BLaER1 treated with 17β-estradiol and CSF1 and Interleukin-3, amounts not matched to agents 10 nM and 100 nM (cell line): ENCODE measurements at regions not wholly inside any gene's neighbourhood (a gene's known extent, or its start where the extent isn't known, plus 50 kb on each side); places are given as distances from the start of the nearest gene placed in this dataset.

Source experiments
- H3K27ac ChIP-seq, 11 experiments: shearing (Covaris generic); formaldehyde crosslinking; 2 replicates each; pipeline ENCODE4 v1.8.1; 2022
- H3K27me3 ChIP-seq, 11 experiments: shearing (Covaris generic); formaldehyde crosslinking; 2 replicates each; pipeline ENCODE4 v1.8.1; 2022
- H3K36me3 ChIP-seq, 11 experiments: shearing (Covaris generic); formaldehyde crosslinking; 2 replicates each; pipeline ENCODE4 v1.8.1; 2022
- H3K4me1 ChIP-seq, 10 experiments: shearing (Covaris generic); formaldehyde crosslinking; 2 replicates each; pipeline ENCODE4 v1.8.1; 2022
- H3K4me2 ChIP-seq, 11 experiments: shearing (Covaris generic); formaldehyde crosslinking; 2 replicates each; pipeline ENCODE4 v1.8.1; 2022
- H3K4me3 ChIP-seq, 10 experiments: shearing (Covaris generic); formaldehyde crosslinking; 2 replicates each; pipeline ENCODE4 v1.8.1; 2022
- H3K9ac ChIP-seq, 11 experiments: shearing (Covaris generic); formaldehyde crosslinking; 2 replicates each; pipeline ENCODE4 v1.8.1; 2022
- H3K9me3 ChIP-seq, 11 experiments: shearing (Covaris generic); formaldehyde crosslinking; replicated peaks in 1 of 11; 2 replicates each; pipeline ENCODE4 v1.8.1; 2022
- H4K20me1 ChIP-seq, 11 experiments: shearing (Covaris generic); formaldehyde crosslinking; 2 replicates each; pipeline ENCODE4 v1.8.1; 2022
- Cebpa-rat ChIP-seq, 11 experiments: shearing (Covaris generic); IDR thresholded peaks; 2 replicates each; pipeline ENCODE4 v1.8.1; 2022

- no peak for TF ChIP-seq Cebpa-rat (IDR thresholded peaks at IDR 0.05)
- H3K9ac ChIP-seq = no peak overlapping the region
- H3K9me3 ChIP-seq = peaks cover 11 to 19% (median 17%) of the 10 kb centered on the region in 11 experiments
- H4K20me1 ChIP-seq = no peaks in the 10 kb centered on the region
- peaks cover 20 to 36% (median 29%) of the 10 kb centered on the region in 10 experiments for H3K4me1 ChIP-seq
- H3K36me3 ChIP-seq = 0 out of 22 replicates have a peak, but pooled peaks cover 0 to 3% (median 0%) of the 10 kb centered on the region in 11 experiments
- H3K27ac ChIP-seq = no peak overlapping the region
- H3K4me3 ChIP-seq = no peak overlapping the region
- H3K27me3 ChIP-seq = no peaks in the 10 kb centered on the region
- peak overlapping the region in 3 of 11 experiments; percentile 66 to 84 (median 77); a peak in 4 of 22 replicates for H3K4me2 ChIP-seq
Measured at GRCh38 chr13:40125336-40125735, 469.9 kb downstream of the COG6 start.

- no peak overlapping the region for H3K9ac ChIP-seq
Measured at GRCh38 chr13:40126306-40127085, 471.0 kb downstream of the COG6 start.

DNA sequence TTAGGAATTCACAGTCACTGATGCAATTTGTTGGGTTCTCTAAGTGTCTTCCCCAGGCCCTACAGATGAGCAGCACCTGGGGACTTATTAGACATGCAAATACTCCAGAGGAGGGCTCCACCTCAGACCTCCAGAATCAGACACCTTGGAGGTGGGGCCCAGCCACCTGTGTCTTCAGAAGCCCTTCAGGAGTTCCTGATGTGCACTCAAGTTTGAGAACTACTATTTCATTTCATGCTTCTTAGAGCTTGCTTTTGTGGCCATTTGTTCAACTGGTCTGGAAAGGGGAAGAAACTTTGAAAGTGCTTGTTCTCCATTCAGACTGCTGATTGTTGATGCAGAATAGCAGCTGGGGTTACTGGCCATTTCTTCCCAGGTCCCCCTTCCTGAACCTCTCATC, 472.0 kb downstream of the COG6 start:
- Histone ChIP-seq H3K4me1 (peaks cover 20 to 36% (median 29%) of the 10 kb centered on the region in 10 experiments), H3K4me2 (peak overlapping the region; percentile 31 to 84 (median 62)), H3K27ac (no peak overlapping the region), H3K4me3 (no peak overlapping the region), H4K20me1 (no peaks in the 10 kb centered on the region), H3K9me3 (peaks cover 11 to 25% (median 19%) of the 10 kb centered on the region in 11 experiments), H3K27me3 (no peaks in the 10 kb centered on the region), H3K36me3 (0 out of 22 replicates have a peak, but pooled peaks cover 0 to 3% (median 0%) of the 10 kb centered on the region in 11 experiments), H3K9ac (no peak overlapping the region)
- no peak for TF ChIP-seq Cebpa-rat (IDR thresholded peaks at IDR 0.05)

More at GRCh38 chr13:40126306-40127085, 471.0 kb downstream of the COG6 start:
- Histone ChIP-seq H3K4me2 (peak overlapping the region; percentile 31 to 84 (median 62)), H3K9me3 (peaks cover 11 to 25% (median 19%) of the 10 kb centered on the region in 11 experiments), H3K4me1 (peaks cover 20 to 36% (median 29%) of the 10 kb centered on the region in 10 experiments), H3K36me3 (0 out of 22 replicates have a peak, but pooled peaks cover 0 to 3% (median 0%) of the 10 kb centered on the region in 11 experiments), H3K27me3 (no peaks in the 10 kb centered on the region), H3K27ac (no peak overlapping the region), H3K4me3 (0 out of 20 replicates have a peak overlapping the region, but pooled peaks of 1 of the 10 experiments have one; percentile 11), H4K20me1 (no peaks in the 10 kb centered on the region)
- no peak for TF ChIP-seq Cebpa-rat (IDR thresholded peaks at IDR 0.05)

DNA sequence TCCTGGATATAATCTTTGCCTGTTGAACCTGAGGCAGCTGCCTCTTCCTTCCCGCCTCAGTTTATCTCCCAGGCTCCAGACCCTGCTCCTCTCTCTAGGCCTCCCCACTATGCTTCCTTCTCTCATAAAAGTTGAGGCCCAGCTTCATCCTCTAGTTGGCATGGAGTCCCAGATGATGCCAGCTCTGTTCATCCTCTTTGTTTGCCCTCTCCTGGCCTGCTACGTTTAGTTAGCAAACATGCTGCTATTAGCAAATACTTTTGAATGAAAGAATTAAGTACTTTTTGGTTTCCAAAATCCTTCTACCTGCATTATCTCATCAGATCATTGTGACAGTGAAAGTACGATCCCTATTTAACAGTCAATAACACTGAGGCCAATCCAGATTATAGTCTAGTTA, 472.5 kb downstream of the COG6 start:
- H3K36me3 ChIP-seq = 0 out of 22 replicates have a peak, but pooled peaks cover 0 to 3% (median 0%) of the 10 kb centered on the region in 11 experiments
- peaks cover 20 to 36% (median 29%) of the 10 kb centered on the region in 10 experiments for H3K4me1 ChIP-seq
- H3K4me2 ChIP-seq = peak overlapping the region; percentile 3 to 84 (median 62); a peak in 16 of 22 replicates
- no peak overlapping the region for H3K27ac ChIP-seq
- H4K20me1 ChIP-seq = no peaks in the 10 kb centered on the region
- H3K27me3 ChIP-seq = no peaks in the 10 kb centered on the region
- no peak overlapping the region for H3K4me3 ChIP-seq
- H3K9me3 ChIP-seq = peaks cover 11 to 25% (median 19%) of the 10 kb centered on the region in 11 experiments
- no peak for TF ChIP-seq Cebpa-rat (IDR thresholded peaks at IDR 0.05)
- H3K9ac ChIP-seq = no peak overlapping the region

- Histone ChIP-seq H3K27ac (no peak overlapping the region), H3K4me2 (no peak overlapping the region), H3K36me3 (0 out of 22 replicates have a peak, but pooled peaks cover 0 to 3% (median 0%) of the 10 kb centered on the region in 11 experiments), H3K4me1 (peaks cover 20 to 36% (median 29%) of the 10 kb centered on the region in 10 experiments), H3K9ac (no peak overlapping the region), H3K4me3 (no peak overlapping the region), H4K20me1 (no peaks in the 10 kb centered on the region), H3K27me3 (no peaks in the 10 kb centered on the region), H3K9me3 (peaks cover 11 to 25% (median 19%) of the 10 kb centered on the region in 11 experiments)
- TF ChIP-seq Cebpa-rat (IDR thresholded peaks at IDR 0.05) = no peak
Measured at GRCh38 chr13:40129467-40129866, 474.0 kb downstream of the COG6 start.

- Histone ChIP-seq H3K27me3 (no peaks in the 10 kb centered on the region), H3K4me1 (peaks cover 19 to 27% (median 22%) of the 10 kb centered on the region in 10 experiments), H3K4me3 (no peak overlapping the region), H4K20me1 (no peaks in the 10 kb centered on the region), H3K9ac (no peak overlapping the region), H3K4me2 (no peak overlapping the region), H3K27ac (no peak overlapping the region), H3K36me3 (0 out of 22 replicates have a peak, but pooled peaks cover 0 to 3% (median 0%) of the 10 kb centered on the region in 11 experiments), H3K9me3 (peaks cover 11 to 25% (median 19%) of the 10 kb centered on the region in 11 experiments)
- TF ChIP-seq Cebpa-rat (IDR thresholded peaks at IDR 0.05) = no peak
Measured at GRCh38 chr13:40130871-40131636, 475.6 kb downstream of the COG6 start.

- no peak for TF ChIP-seq Cebpa-rat (IDR thresholded peaks at IDR 0.05)
- 0 out of 22 replicates have a peak, but pooled peaks cover 0 to 3% (median 0%) of the 10 kb centered on the region in 11 experiments for H3K36me3 ChIP-seq
Measured at GRCh38 chr13:40132249-40132648, 476.8 kb downstream of the COG6 start.

DNA sequence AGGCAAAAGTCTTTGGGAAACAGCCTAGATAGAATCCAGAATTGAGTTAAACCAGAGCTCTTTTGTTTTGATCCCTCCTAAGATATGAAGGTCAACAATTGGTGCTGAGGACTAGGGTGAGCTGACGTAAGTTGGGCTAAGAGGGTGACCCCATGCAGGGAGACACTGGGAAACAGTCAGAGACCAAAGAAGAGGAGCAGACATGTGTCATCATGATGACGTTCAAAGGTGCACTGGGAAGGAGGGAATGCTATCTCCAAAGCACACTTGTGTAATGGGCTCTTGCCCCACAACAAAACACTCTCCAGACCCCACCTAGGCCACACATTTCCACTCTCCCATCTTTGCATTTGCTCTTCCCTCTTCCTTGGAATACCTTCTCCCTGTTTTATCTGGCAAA, 481.4 kb downstream of the COG6 start:
- Histone ChIP-seq H3K4me1 (no peaks in the 10 kb centered on the region), H3K9ac (no peak overlapping the region), H4K20me1 (no peaks in the 10 kb centered on the region), H3K27me3 (no peaks in the 10 kb centered on the region), H3K27ac (no peak overlapping the region), H3K36me3 (no peaks in the 10 kb centered on the region), H3K4me3 (no peak overlapping the region), H3K9me3 (no peaks in the 10 kb centered on the region), H3K4me2 (no peak overlapping the region)
- no peak for TF ChIP-seq Cebpa-rat (IDR thresholded peaks at IDR 0.05)

More at GRCh38 chr13:40132249-40132648, 476.8 kb downstream of the COG6 start:
- Histone ChIP-seq H3K27me3 (no peaks in the 10 kb centered on the region), H3K4me1 (peaks cover 7 to 15% (median 10%) of the 10 kb centered on the region in 10 experiments), H3K9ac (no peak overlapping the region), H4K20me1 (no peaks in the 10 kb centered on the region), H3K4me2 (no peak overlapping the region), H3K4me3 (no peak overlapping the region), H3K27ac (no peak overlapping the region), H3K9me3 (peaks cover 11 to 25% (median 19%) of the 10 kb centered on the region in 11 experiments)

DNA sequence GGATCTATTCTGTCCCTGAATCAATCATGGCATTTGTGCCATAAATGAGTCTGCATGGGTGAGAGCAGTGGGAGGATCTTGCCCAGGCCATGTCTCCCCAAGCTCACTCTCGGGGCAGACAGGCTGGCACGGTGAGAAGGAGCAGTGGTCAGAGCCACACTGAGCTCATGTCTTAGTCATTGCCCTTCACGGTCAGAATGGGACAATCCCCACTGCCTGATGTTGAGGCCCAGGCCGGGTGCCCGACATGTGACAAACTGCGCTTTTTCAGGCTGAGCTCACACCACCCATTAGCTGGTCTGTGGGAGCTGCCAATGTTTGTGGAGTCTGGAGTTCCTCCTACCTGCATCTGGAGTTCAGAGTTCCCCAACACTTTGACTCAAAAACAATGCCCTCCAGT, 481.9 kb downstream of the COG6 start:
- Histone ChIP-seq H3K9me3 (no peaks in the 10 kb centered on the region), H3K27ac (no peak overlapping the region), H4K20me1 (no peaks in the 10 kb centered on the region), H3K27me3 (no peaks in the 10 kb centered on the region), H3K9ac (no peak overlapping the region), H3K4me3 (no peak overlapping the region), H3K4me1 (no peaks in the 10 kb centered on the region), H3K4me2 (no peak overlapping the region), H3K36me3 (no peaks in the 10 kb centered on the region)
- no peak for TF ChIP-seq Cebpa-rat (IDR thresholded peaks at IDR 0.05)
